SU-DHL-6 (cell line): ENCODE measurements at regions not wholly inside any gene's neighbourhood (a gene's known extent, or its start where the extent isn't known, plus 50 kb on each side); places are given as distances from the start of the nearest gene placed in this dataset.

Source experiments
- CTCF ChIP-seq: fragments of 200-600 bp; sonication (generic); IDR thresholded peaks from one replicate; pipeline ENCODE4 v1.5.1; 2017; ENCODE audit warnings: antibody characterized with exemption, mild to moderate bottlenecking, low read length, moderate library complexity; ENCODE audit not compliant: insufficient read depth, poor library complexity, severe bottlenecking
- EZH2phosphoT487 ChIP-seq: fragments of 200-600 bp; sonication (generic), shearing (Covaris generic); conservative IDR thresholded peaks from 2 replicates; pipeline ENCODE4 v1.6.1; 2018; ENCODE audit warnings: mild to moderate bottlenecking, antibody characterized with exemption, low read length, moderate library complexity, mixed read lengths

GRCh38 chr10:78258323-78259030 is 224.8 kb downstream of the RPS24 start:
- no peak for TF ChIP-seq CTCF
- no peak for TF ChIP-seq EZH2phosphoT487
